ENCODE measurements at regions not wholly inside any gene's neighbourhood (a gene's known extent, or its start where the extent isn't known, plus 50 kb on each side); places are given as distances from the start of the nearest gene placed in this dataset.

DNA sequence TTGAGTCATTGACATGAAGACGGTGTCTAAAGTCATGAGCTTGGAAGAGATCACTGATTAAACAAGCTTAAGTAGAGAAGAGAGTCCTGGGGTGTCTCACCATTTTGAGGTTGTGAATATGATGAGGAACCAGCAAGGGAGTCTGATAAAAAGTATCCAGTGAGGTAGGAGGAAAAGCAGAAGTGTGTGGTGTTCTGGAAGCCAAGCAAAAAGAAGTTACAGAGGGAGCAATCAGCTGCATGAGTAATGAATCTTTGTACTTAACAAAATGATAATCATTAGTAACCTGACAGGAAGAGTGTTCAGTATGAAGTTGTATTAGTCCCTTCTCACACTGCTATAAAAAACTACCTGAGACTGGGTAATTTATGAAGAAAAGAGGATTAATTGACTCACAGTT lies 131.3 kb downstream of the C11orf87 start:
- TF ChIP-seq, protein P1, sequence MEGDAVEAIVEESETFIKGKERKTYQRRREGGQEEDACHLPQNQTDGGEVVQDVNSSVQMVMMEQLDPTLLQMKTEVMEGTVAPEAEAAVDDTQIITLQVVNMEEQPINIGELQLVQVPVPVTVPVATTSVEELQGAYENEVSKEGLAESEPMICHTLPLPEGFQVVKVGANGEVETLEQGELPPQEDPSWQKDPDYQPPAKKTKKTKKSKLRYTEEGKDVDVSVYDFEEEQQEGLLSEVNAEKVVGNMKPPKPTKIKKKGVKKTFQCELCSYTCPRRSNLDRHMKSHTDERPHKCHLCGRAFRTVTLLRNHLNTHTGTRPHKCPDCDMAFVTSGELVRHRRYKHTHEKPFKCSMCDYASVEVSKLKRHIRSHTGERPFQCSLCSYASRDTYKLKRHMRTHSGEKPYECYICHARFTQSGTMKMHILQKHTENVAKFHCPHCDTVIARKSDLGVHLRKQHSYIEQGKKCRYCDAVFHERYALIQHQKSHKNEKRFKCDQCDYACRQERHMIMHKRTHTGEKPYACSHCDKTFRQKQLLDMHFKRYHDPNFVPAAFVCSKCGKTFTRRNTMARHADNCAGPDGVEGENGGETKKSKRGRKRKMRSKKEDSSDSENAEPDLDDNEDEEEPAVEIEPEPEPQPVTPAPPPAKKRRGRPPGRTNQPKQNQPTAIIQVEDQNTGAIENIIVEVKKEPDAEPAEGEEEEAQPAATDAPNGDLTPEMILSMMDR (IDR thresholded peaks at IDR 0.05; ENCODE audit: unreplicated experiment) = no peak
- H3K27me3 Mint-ChIP-seq (ENCODE audit: unreplicated experiment) = no peaks in the 10 kb centered on the region
- H3K27ac Mint-ChIP-seq (ENCODE audit: unreplicated experiment) = no peak overlapping the region
- no peaks in the 10 kb centered on the region for H3K9me3 Mint-ChIP-seq (ENCODE audit: unreplicated experiment)
- DNase-seq (ENCODE audit: low spot score) = no peak
- no peaks in the 10 kb centered on the region for H3K4me1 Mint-ChIP-seq (ENCODE audit: unreplicated experiment)
- H3K36me3 Mint-ChIP-seq (ENCODE audit: low read depth, unreplicated experiment) = no peaks in the 10 kb centered on the region
- no peak overlapping the region for H3K4me3 Mint-ChIP-seq (ENCODE audit: unreplicated experiment)

DNA sequence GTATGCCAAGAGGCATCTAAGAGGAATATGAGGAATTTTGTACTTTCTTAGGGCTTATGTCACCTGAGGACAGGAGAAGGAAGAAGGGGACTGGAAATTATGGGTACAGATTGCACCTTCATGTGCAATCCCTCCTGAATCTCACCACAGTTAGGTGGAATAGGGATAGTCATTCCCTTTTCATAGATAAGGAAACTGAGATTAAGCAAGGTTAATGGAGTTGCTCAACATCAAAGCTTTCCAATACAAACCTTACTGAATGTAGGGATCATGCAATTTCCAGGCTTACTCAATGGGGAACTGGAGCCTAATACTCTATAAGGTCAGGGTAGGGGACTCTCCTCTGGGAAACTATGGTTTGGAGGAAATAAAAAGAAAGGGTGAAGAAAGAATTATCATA lies 133.0 kb downstream of the C11orf87 start:
- H3K4me3 Mint-ChIP-seq (ENCODE audit: unreplicated experiment) = no peak overlapping the region
- DNase-seq (ENCODE audit: low spot score) = no peak
- H3K9me3 Mint-ChIP-seq (ENCODE audit: unreplicated experiment) = no peaks in the 10 kb centered on the region
- TF ChIP-seq, protein P1 (IDR thresholded peaks at IDR 0.05; ENCODE audit: unreplicated experiment) = no peak
- H3K4me1 Mint-ChIP-seq (ENCODE audit: unreplicated experiment) = no peaks in the 10 kb centered on the region
- H3K36me3 Mint-ChIP-seq (ENCODE audit: low read depth, unreplicated experiment) = no peaks in the 10 kb centered on the region
- H3K27ac Mint-ChIP-seq (ENCODE audit: unreplicated experiment) = no peak overlapping the region
- no peaks in the 10 kb centered on the region for H3K27me3 Mint-ChIP-seq (ENCODE audit: unreplicated experiment)

DNA sequence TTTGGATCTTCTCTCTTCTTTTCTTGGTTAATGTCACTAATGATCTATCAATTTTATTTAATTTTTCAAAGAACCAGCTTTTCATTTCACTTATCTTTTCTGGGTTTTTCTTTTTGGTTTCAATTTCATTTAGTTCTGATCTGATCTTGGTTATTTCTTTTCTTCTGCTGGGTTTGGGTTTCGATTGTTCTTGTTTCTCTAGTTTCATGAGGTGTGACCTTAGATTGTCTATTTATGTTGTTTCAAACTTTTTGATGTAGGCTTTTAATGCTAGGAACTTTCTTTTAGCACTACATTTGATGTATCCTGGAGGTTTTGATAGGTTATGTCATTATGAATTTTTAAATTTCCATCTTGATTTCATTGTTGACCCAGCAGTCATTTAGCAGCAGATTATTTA lies 142.3 kb downstream of the C11orf87 start:
- H3K9me3 Mint-ChIP-seq (ENCODE audit: unreplicated experiment) = no peaks in the 10 kb centered on the region
- H3K27me3 Mint-ChIP-seq (ENCODE audit: unreplicated experiment) = no peaks in the 10 kb centered on the region
- no peak overlapping the region for H3K4me3 Mint-ChIP-seq (ENCODE audit: unreplicated experiment)
- no peaks in the 10 kb centered on the region for H3K36me3 Mint-ChIP-seq (ENCODE audit: low read depth, unreplicated experiment)
- TF ChIP-seq, protein P1 (IDR thresholded peaks at IDR 0.05; ENCODE audit: unreplicated experiment) = no peak
- DNase-seq (ENCODE audit: low spot score) = no peak
- H3K4me1 Mint-ChIP-seq (ENCODE audit: unreplicated experiment) = no peaks in the 10 kb centered on the region
- H3K27ac Mint-ChIP-seq (ENCODE audit: unreplicated experiment) = no peak overlapping the region

DNA sequence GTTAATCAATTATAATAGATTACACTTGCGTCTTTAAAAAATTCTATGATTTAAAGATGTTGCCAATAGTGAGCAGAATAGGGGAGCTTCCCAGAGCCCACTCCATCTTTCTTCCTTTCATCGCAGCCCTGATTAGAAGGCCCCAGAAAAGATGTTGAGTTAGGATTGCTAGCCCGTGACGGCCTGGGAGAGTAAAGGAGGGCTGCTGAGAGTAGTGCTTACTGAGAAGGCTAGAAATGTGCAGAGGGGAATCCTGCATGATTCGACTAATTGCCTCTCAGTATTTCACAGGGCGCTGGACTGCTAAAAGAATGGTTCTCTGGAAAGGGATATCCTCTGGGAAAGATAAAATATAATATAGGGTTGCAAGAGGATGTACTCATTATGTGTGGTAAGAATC lies 160.5 kb downstream of the C11orf87 start:
- Mint-ChIP-seq H3K27ac (ENCODE audit: unreplicated experiment) (no peak overlapping the region), H3K9me3 (ENCODE audit: unreplicated experiment) (no peaks in the 10 kb centered on the region), H3K4me1 (ENCODE audit: unreplicated experiment) (peaks cover 7% of the 10 kb centered on the region), H3K4me3 (ENCODE audit: unreplicated experiment) (no peak overlapping the region), H3K36me3 (ENCODE audit: low read depth, unreplicated experiment) (no peaks in the 10 kb centered on the region), H3K27me3 (ENCODE audit: unreplicated experiment) (peaks cover 3% of the 10 kb centered on the region)
- TF ChIP-seq, protein P1 (IDR thresholded peaks at IDR 0.05; ENCODE audit: unreplicated experiment) = no peak
- no peak for DNase-seq (ENCODE audit: low spot score)

DNA sequence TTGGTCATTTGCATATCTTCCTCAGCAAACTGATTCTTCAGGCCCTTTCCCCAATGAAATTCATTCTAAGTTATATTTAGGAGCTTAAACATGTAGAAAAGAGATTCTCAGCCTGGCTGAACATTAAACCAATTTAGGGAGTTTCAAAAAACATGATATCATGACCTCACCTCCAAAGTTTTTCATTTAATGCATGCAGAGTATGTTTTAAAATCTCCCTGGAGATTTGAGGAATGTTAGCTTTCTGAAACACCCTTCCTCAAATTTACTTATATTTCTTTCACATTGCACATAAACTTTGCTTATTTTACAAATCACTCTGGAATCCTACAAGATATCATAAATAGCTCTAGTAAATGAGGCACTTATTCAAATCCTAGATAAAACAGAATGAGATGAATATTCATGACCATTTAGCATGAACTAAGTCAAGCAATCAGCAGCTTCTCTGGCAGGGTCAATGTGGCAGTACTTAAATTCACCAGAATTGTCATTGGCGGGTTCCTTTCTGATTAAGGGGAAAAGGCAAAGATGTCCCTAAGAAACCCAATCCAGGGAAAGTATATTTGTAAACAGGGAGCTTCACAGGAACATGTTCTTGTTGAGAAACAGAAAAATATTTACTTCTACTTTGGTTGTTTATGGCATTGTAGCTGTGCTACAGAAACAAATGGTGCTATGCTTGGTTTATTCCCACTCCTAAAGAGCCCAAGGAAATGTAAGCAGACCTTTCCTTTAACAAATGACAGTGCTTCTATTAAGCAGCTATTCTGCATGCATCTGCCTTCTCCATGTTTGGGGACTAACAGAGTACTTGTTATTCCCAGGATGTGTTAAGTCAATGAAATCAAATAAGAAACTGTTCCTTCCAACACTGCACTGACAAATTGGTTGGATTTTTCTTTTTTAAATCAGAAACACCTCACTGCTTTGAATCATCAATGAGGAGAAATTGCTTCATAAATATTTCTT lies 162.3 kb downstream of the C11orf87 start:
- H3K4me3 Mint-ChIP-seq (ENCODE audit: unreplicated experiment) = no peak overlapping the region
- no peak overlapping the region for H3K27ac Mint-ChIP-seq (ENCODE audit: unreplicated experiment)
- TF ChIP-seq, protein P1 (IDR thresholded peaks at IDR 0.05; ENCODE audit: unreplicated experiment) = no peak
- H3K9me3 Mint-ChIP-seq (ENCODE audit: unreplicated experiment) = no peaks in the 10 kb centered on the region
- peaks cover 3% of the 10 kb centered on the region for H3K27me3 Mint-ChIP-seq (ENCODE audit: unreplicated experiment)
- peaks cover 8% of the 10 kb centered on the region for H3K4me1 Mint-ChIP-seq (ENCODE audit: unreplicated experiment)
- no peaks in the 10 kb centered on the region for H3K36me3 Mint-ChIP-seq (ENCODE audit: low read depth, unreplicated experiment)
- no peak for DNase-seq (ENCODE audit: low spot score)
